H9 (cell line): ENCODE measurements at regions not wholly inside any gene's neighbourhood (a gene's known extent, or its start where the extent isn't known, plus 50 kb on each side); places are given as distances from the start of the nearest gene placed in this dataset.

ENCODE experiments used
- DNase-seq: peaks from one replicate; pipeline ENCODE4 v3.0.0-alpha.2; 2017
- H2AFZ ChIP-seq: one replicate; pipeline ENCODE4 v1.6.1; 2013; ENCODE audit warnings: mild to moderate bottlenecking, low read length, control low read depth, moderate library complexity
- H2AK5ac ChIP-seq: 2 replicates; pipeline ENCODE4 v1.6.1; 2013; ENCODE audit warnings: low read length, control low read depth, mixed read lengths; ENCODE audit not compliant: insufficient read length
- H2BK120ac ChIP-seq: one replicate; pipeline ENCODE4 v1.6.1; 2013; ENCODE audit warnings: low read depth, mild to moderate bottlenecking, low read length, control low read depth, inconsistent platforms; ENCODE audit not compliant: poor library complexity, severe bottlenecking
- H2BK12ac ChIP-seq: 2 replicates; pipeline ENCODE4 v1.6.1; 2013; ENCODE audit warnings: low read length, control low read depth, mixed read lengths, low read depth; ENCODE audit not compliant: insufficient read length
- H2BK15ac ChIP-seq: 2 replicates; pipeline ENCODE4 v1.6.1; 2013; ENCODE audit warnings: low read depth, low read length, control low read depth
- H2BK20ac ChIP-seq: one replicate; pipeline ENCODE4 v1.6.1; 2013; ENCODE audit warnings: low read depth, mild to moderate bottlenecking, low read length, control low read depth, inconsistent platforms; ENCODE audit not compliant: poor library complexity, severe bottlenecking
- H2BK5ac ChIP-seq: 2 replicates; pipeline ENCODE4 v1.6.1; 2013; ENCODE audit warnings: low read length, control low read depth, mixed read lengths; ENCODE audit not compliant: insufficient read length
- H3K14ac ChIP-seq: 2 replicates; pipeline ENCODE4 v1.6.1; 2013; ENCODE audit warnings: low read length, control low read depth; ENCODE audit not compliant: insufficient read depth
- H3K18ac ChIP-seq: 2 replicates; pipeline ENCODE4 v1.6.1; 2013; ENCODE audit warnings: low read depth, mild to moderate bottlenecking, mixed read lengths, low read length, control low read depth; ENCODE audit not compliant: insufficient read length
- H3K23ac ChIP-seq: 2 replicates; pipeline ENCODE4 v1.6.1; 2013; ENCODE audit warnings: low read length, control low read depth, mixed read lengths, low read depth; ENCODE audit not compliant: insufficient read length
- H3K23me2 ChIP-seq: 2 replicates; pipeline ENCODE4 v1.6.1; 2013; ENCODE audit warnings: low read depth, mild to moderate bottlenecking, mixed read lengths, low read length, control low read depth; ENCODE audit not compliant: insufficient read length, poor library complexity, severe bottlenecking
- H3K27ac ChIP-seq: 2 replicates; pipeline ENCODE4 v1.5.1; 2013; ENCODE audit warnings: low read length, control low read depth, mixed read lengths, low read depth; ENCODE audit not compliant: insufficient read length
- H3K27me3 ChIP-seq: 2 replicates; pipeline ENCODE4 v1.6.1; 2013; ENCODE audit warnings: low read length, control low read depth, inconsistent platforms; ENCODE audit not compliant: insufficient read depth
- H3K4ac ChIP-seq: 2 replicates; pipeline ENCODE4 v1.6.1; 2013; ENCODE audit warnings: low read depth, mild to moderate bottlenecking, control low read depth, inconsistent platforms, low read length, moderate library complexity
- H3K4me1 ChIP-seq: 2 replicates; pipeline ENCODE4 v1.6.1; 2013; ENCODE audit warnings: low read length, control low read depth, inconsistent platforms; ENCODE audit not compliant: insufficient read depth
- H3K4me2 ChIP-seq: 2 replicates; pipeline ENCODE4 v1.6.1; 2013; ENCODE audit warnings: low read length, control low read depth, mixed read lengths; ENCODE audit not compliant: insufficient read length, insufficient read depth
- H3K56ac ChIP-seq: 2 replicates; pipeline ENCODE4 v1.6.1; 2013; ENCODE audit warnings: low read depth, mild to moderate bottlenecking, mixed read lengths, low read length, control low read depth; ENCODE audit not compliant: insufficient read length
- H3K79me1 ChIP-seq: 2 replicates; pipeline ENCODE4 v1.6.1; 2013; ENCODE audit warnings: low read depth, mild to moderate bottlenecking, moderate library complexity, low read length, control low read depth, inconsistent platforms; ENCODE audit not compliant: insufficient read depth, poor library complexity, severe bottlenecking
- H3K79me2 ChIP-seq: 2 replicates; pipeline ENCODE4 v1.6.1; 2013; ENCODE audit warnings: low read length, control low read depth, inconsistent platforms; ENCODE audit not compliant: insufficient read depth
- H3K9ac ChIP-seq: 2 replicates; pipeline ENCODE4 v1.6.1; 2013; ENCODE audit warnings: low read length, control low read depth, mixed read lengths; ENCODE audit not compliant: insufficient read length; ENCODE audit errors: extremely low read depth
- H3K9me3 ChIP-seq: one replicate; pipeline ENCODE4 v1.6.1; 2013; ENCODE audit warnings: low read depth, low read length, inconsistent platforms; ENCODE audit not compliant: control insufficient read depth
- H3T11ph ChIP-seq: one replicate; pipeline ENCODE4 v1.6.1; 2013; ENCODE audit warnings: mild to moderate bottlenecking, low read length, control low read depth, inconsistent platforms
- H4K20me1 ChIP-seq: one replicate; pipeline ENCODE4 v1.6.1; 2013; ENCODE audit not compliant: control insufficient read depth, insufficient read length, insufficient read depth
- H4K5ac ChIP-seq: 2 replicates; pipeline ENCODE4 v1.6.1; 2013; ENCODE audit warnings: low read depth, mild to moderate bottlenecking, mixed read lengths, low read length, control low read depth; ENCODE audit not compliant: insufficient read length
- H4K8ac ChIP-seq: replicated peaks from 2 replicates; pipeline ENCODE4 v1.6.1; 2013; ENCODE audit warnings: low read length, control low read depth, mixed read lengths, low read depth; ENCODE audit not compliant: insufficient read length
- H4K91ac ChIP-seq: 2 replicates; pipeline ENCODE4 v1.6.1; 2013; ENCODE audit warnings: low read depth, mild to moderate bottlenecking, moderate library complexity, mixed read lengths, low read length, control low read depth; ENCODE audit not compliant: insufficient read length
- H3K27ac Mint-ChIP-seq, 3 experiments: 2 replicates in 2 of 3; 3 replicates in 1 of 3; pipeline ENCODE4 v1.8.0; 2020 to 2021; ENCODE audit warnings: mixed read lengths in 3 of 3, mild to moderate bottlenecking in 1 of 3, moderate library complexity in 1 of 3
- H3K27me3 Mint-ChIP-seq: 2 replicates; pipeline ENCODE4 v1.8.0; 2021; ENCODE audit warnings: low read depth, mild to moderate bottlenecking, moderate library complexity, mixed read lengths
- H3K36me3 Mint-ChIP-seq, 3 experiments: 2 replicates in 2 of 3; 3 replicates in 1 of 3; pipeline ENCODE4 v1.8.0; 2020 to 2021; ENCODE audit warnings: low read depth in 3 of 3, mixed read lengths in 3 of 3; ENCODE audit not compliant: insufficient read depth in 1 of 3
- H3K4me1 Mint-ChIP-seq, 2 experiments: 2 replicates each; pipeline ENCODE4 v1.8.0; 2020; ENCODE audit warnings: mixed read lengths in 2 of 2
- H3K4me3 Mint-ChIP-seq, 2 experiments: 2 replicates in 1 of 2; 3 replicates in 1 of 2; pipeline ENCODE4 v1.8.0; 2020 to 2021; ENCODE audit warnings: mild to moderate bottlenecking in 2 of 2, mixed read lengths in 2 of 2, moderate library complexity in 1 of 2
- H3K9me3 Mint-ChIP-seq, 2 experiments: 2 replicates in 1 of 2; 3 replicates in 1 of 2; pipeline ENCODE4 v1.8.0; 2020; ENCODE audit warnings: mild to moderate bottlenecking in 2 of 2, mixed read lengths in 2 of 2, moderate library complexity in 1 of 2
- CTCF ChIP-seq: fragments of 200-600 bp; sonication (generic); conservative IDR thresholded peaks from 3 replicates; pipeline ENCODE4 v1.8.0; 2021; ENCODE audit warnings: antibody characterized with exemption, mild to moderate bottlenecking
- WGBS: extraction: QIAGEN DNeasy Blood & Tissue Kit; methylation state at CpG from one replicate; pipeline ENCODE4 v1.1.7; 2013; ENCODE audit warnings: missing lambda C conversion rate, low lambda C conversion rate, mixed read lengths; ENCODE audit not compliant: insufficient read length; ENCODE audit errors: extremely low coverage; 5-methylcytosine and 5-hydroxymethylcytosine counted together

DNA sequence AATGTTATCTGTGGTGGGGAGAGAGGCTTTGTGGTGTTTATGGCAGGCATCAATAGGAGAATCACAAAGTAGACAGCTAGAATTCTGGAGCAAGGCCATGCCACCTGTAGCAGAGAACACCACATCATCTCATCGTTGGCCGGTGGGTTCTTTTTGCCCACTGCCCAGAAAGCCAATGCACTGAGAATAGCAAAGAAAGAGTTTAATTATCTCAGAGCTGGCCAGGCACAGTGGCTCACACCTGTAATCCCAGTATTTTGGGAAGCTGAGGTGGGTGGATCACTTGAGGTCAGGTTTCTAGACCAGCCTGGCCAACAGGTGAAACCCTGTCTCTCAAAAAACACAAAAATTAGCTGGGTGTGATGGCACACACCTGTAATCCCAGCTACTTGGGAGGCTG, 99.2 kb upstream of the COG2 start:
- Histone ChIP-seq H2BK12ac (no peak overlapping the region), H2BK15ac (no peak overlapping the region), H3K18ac (no peak overlapping the region), H3K56ac (no peak overlapping the region), H3K9me3 (no peaks in the 10 kb centered on the region), H4K20me1 (no peaks in the 10 kb centered on the region), H2AFZ (no peak overlapping the region), H3K23ac (no peak overlapping the region), H3K79me1 (no peaks in the 10 kb centered on the region), H3K79me2 (no peaks in the 10 kb centered on the region), H4K5ac (no peak overlapping the region), H3K4ac (no peak overlapping the region), H3K14ac (no peak overlapping the region), H3K27me3 (no peaks in the 10 kb centered on the region), H2BK20ac (no peak overlapping the region), H3K4me2 (no peak overlapping the region), H2BK120ac (no peak overlapping the region), H3T11ph (no peak overlapping the region), H2BK5ac (no peak overlapping the region), H3K9ac (no peak overlapping the region), H4K8ac (no peak overlapping the region), H4K91ac (no peak overlapping the region), H3K27ac (no peak overlapping the region), H3K23me2 (no peaks in the 10 kb centered on the region), H2AK5ac (no peak overlapping the region), H3K4me1 (no peaks in the 10 kb centered on the region)
- Mint-ChIP-seq H3K4me3 (no peak overlapping the region), H3K4me1 (peaks cover 0 to 4% of the 10 kb centered on the region in 2 experiments; a peak in 1 of 4 replicates), H3K36me3 (no peaks in the 10 kb centered on the region), H3K9me3 (peaks cover 0 to 3% of the 10 kb centered on the region in 2 experiments; a peak in 1 of 5 replicates), H3K27me3 (peaks cover 2% of the 10 kb centered on the region), H3K27ac (peak overlapping the region in 1 of 3 experiments; percentile 50; a peak in 1 of 7 replicates)
- TF ChIP-seq CTCF: no peak
- DNase-seq: no peak
- WGBS: no CpG with 5 or more reads among the region's 2 CpGs
